ENCODE measurements at regions not wholly inside any gene's neighbourhood (a gene's known extent, or its start where the extent isn't known, plus 50 kb on each side); places are given as distances from the start of the nearest gene placed in this dataset.

- no peak for DNase-seq
Observed at GRCh38 chr7:21092766-21093702, 306.3 kb upstream of the SP8 start.

GRCh38 chr7:21094589-21094988, 307.9 kb upstream of the SP8 start:
- no peak for DNase-seq

GRCh38 chr7:21099432-21099831, 312.7 kb upstream of the SP8 start:
- no peak for DNase-seq

GRCh38 chr7:21099955-21100354, 313.3 kb upstream of the SP8 start:
- DNase-seq: no peak

GRCh38 chr7:21101541-21101940, 314.9 kb upstream of the SP8 start:
- no peak for DNase-seq

- no peak for DNase-seq
Observed at GRCh38 chr7:21103426-21104123, 316.9 kb upstream of the SP8 start.

- DNase-seq: no peak
Observed at GRCh38 chr7:21104124-21104500, 317.4 kb upstream of the SP8 start.

GRCh38 chr7:21106296-21106732, 319.6 kb upstream of the SP8 start:
- no peak for DNase-seq

GRCh38 chr7:21107101-21107500, 320.4 kb upstream of the SP8 start:
- DNase-seq: no peak

- no peak for DNase-seq
Observed at GRCh38 chr7:21108182-21108581, 319.7 kb upstream of the SP4 start.

GRCh38 chr7:21113609-21114415, 314.1 kb upstream of the SP4 start:
- DNase-seq: no peak

- no peak for DNase-seq
Observed at GRCh38 chr7:21123586-21123985, 304.3 kb upstream of the SP4 start.

GRCh38 chr7:21125297-21125696, 302.6 kb upstream of the SP4 start:
- DNase-seq: no peak

GRCh38 chr7:21128062-21128817, 299.6 kb upstream of the SP4 start:
- DNase-seq: no peak

- no peak for DNase-seq
Observed at GRCh38 chr7:21131897-21132296, 296.0 kb upstream of the SP4 start.

- DNase-seq: no peak
Observed at GRCh38 chr7:21134631-21135030, 293.3 kb upstream of the SP4 start.

- DNase-seq: no peak
Observed at GRCh38 chr7:21135437-21135836, 292.4 kb upstream of the SP4 start.

GRCh38 chr7:21137640-21138039, 290.2 kb upstream of the SP4 start:
- no peak for DNase-seq

GRCh38 chr7:21140622-21141021, 287.3 kb upstream of the SP4 start:
- no peak for DNase-seq

GRCh38 chr7:21141476-21141875, 286.4 kb upstream of the SP4 start:
- DNase-seq: no peak

- no peak for DNase-seq
Observed at GRCh38 chr7:21142081-21142480, 285.8 kb upstream of the SP4 start.
